ENCODE measurements at regions not wholly inside any gene's neighbourhood (a gene's known extent, or its start where the extent isn't known, plus 50 kb on each side); places are given as distances from the start of the nearest gene placed in this dataset.

- no peak for ATAC-seq (ENCODE audit: low read depth)
- no peaks in the 10 kb centered on the region for H3K9me3 ChIP-seq (ENCODE audit: severe bottlenecking)
- H3K27ac ChIP-seq (ENCODE audit: poor library complexity, severe bottlenecking) = no peak overlapping the region
- H3K36me3 ChIP-seq (ENCODE audit: low read depth) = no peaks in the 10 kb centered on the region
- DNase-seq (ENCODE audit: low spot score) = no peak
- H3K4me3 ChIP-seq (ENCODE audit: severe bottlenecking) = no peak overlapping the region
- H3K27me3 ChIP-seq (ENCODE audit: insufficient read depth, poor library complexity, severe bottlenecking) = peaks cover 21% of the 10 kb centered on the region
- TF ChIP-seq CTCF (IDR thresholded peaks at IDR 0.05; ENCODE audit: poor library complexity, severe bottlenecking) = no peak
- H3K4me1 ChIP-seq (ENCODE audit: insufficient read depth, poor library complexity, severe bottlenecking) = no peaks in the 10 kb centered on the region
These were observed 301.7 kb downstream of the OMA1 start for GRCh38 chr1:58244872-58245271.

GRCh38 chr1:58238846-58239245, 307.7 kb downstream of the OMA1 start:
- Histone ChIP-seq H3K4me1 (ENCODE audit: insufficient read depth, poor library complexity, severe bottlenecking) (no peaks in the 10 kb centered on the region), H3K4me3 (ENCODE audit: severe bottlenecking) (no peak overlapping the region), H3K9me3 (ENCODE audit: severe bottlenecking) (no peaks in the 10 kb centered on the region), H3K27ac (ENCODE audit: poor library complexity, severe bottlenecking) (no peak overlapping the region), H3K27me3 (ENCODE audit: insufficient read depth, poor library complexity, severe bottlenecking) (peaks cover 3% of the 10 kb centered on the region), H3K36me3 (ENCODE audit: low read depth) (no peaks in the 10 kb centered on the region)
- no peak for DNase-seq (ENCODE audit: low spot score)
- ATAC-seq (ENCODE audit: low read depth) = no peak
- no peak for TF ChIP-seq CTCF (IDR thresholded peaks at IDR 0.05; ENCODE audit: poor library complexity, severe bottlenecking)

- Histone ChIP-seq H3K4me1 (ENCODE audit: insufficient read depth, poor library complexity, severe bottlenecking) (no peaks in the 10 kb centered on the region), H3K27ac (ENCODE audit: poor library complexity, severe bottlenecking) (no peak overlapping the region), H3K9me3 (ENCODE audit: severe bottlenecking) (no peaks in the 10 kb centered on the region), H3K27me3 (ENCODE audit: insufficient read depth, poor library complexity, severe bottlenecking) (peaks cover 3% of the 10 kb centered on the region), H3K4me3 (ENCODE audit: severe bottlenecking) (no peak overlapping the region), H3K36me3 (ENCODE audit: low read depth) (no peaks in the 10 kb centered on the region)
- no peak for DNase-seq (ENCODE audit: low spot score)
- no peak for ATAC-seq (ENCODE audit: low read depth)
- no peak for TF ChIP-seq CTCF (IDR thresholded peaks at IDR 0.05; ENCODE audit: poor library complexity, severe bottlenecking)
These were observed 312.8 kb downstream of the OMA1 start for GRCh38 chr1:58233729-58234128.

GRCh38 chr1:58231204-58231603, 315.3 kb downstream of the OMA1 start:
- Histone ChIP-seq H3K27me3 (ENCODE audit: insufficient read depth, poor library complexity, severe bottlenecking) (no peaks in the 10 kb centered on the region), H3K4me3 (ENCODE audit: severe bottlenecking) (no peak overlapping the region), H3K36me3 (ENCODE audit: low read depth) (no peaks in the 10 kb centered on the region), H3K9me3 (ENCODE audit: severe bottlenecking) (no peaks in the 10 kb centered on the region), H3K27ac (ENCODE audit: poor library complexity, severe bottlenecking) (no peak overlapping the region), H3K4me1 (ENCODE audit: insufficient read depth, poor library complexity, severe bottlenecking) (no peaks in the 10 kb centered on the region)
- ATAC-seq (ENCODE audit: low read depth) = no peak
- DNase-seq (ENCODE audit: low spot score) = no peak
- no peak for TF ChIP-seq CTCF (IDR thresholded peaks at IDR 0.05; ENCODE audit: poor library complexity, severe bottlenecking)

- no peak for DNase-seq (ENCODE audit: low spot score)
- no peaks in the 10 kb centered on the region for H3K4me1 ChIP-seq (ENCODE audit: insufficient read depth, poor library complexity, severe bottlenecking)
- H3K36me3 ChIP-seq (ENCODE audit: low read depth) = no peaks in the 10 kb centered on the region
- H3K27ac ChIP-seq (ENCODE audit: poor library complexity, severe bottlenecking) = no peak overlapping the region
- no peak for ATAC-seq (ENCODE audit: low read depth)
- no peak overlapping the region for H3K4me3 ChIP-seq (ENCODE audit: severe bottlenecking)
- TF ChIP-seq CTCF (IDR thresholded peaks at IDR 0.05; ENCODE audit: poor library complexity, severe bottlenecking) = no peak
- no peaks in the 10 kb centered on the region for H3K27me3 ChIP-seq (ENCODE audit: insufficient read depth, poor library complexity, severe bottlenecking)
- H3K9me3 ChIP-seq (ENCODE audit: severe bottlenecking) = no peaks in the 10 kb centered on the region
These were observed 318.9 kb downstream of the OMA1 start for GRCh38 chr1:58227604-58228003.
